SW 1271 (cell line): ENCODE measurements at regions not wholly inside any gene's neighbourhood (a gene's known extent, or its start where the extent isn't known, plus 50 kb on each side); places are given as distances from the start of the nearest gene placed in this dataset.
A peak's percentile ranks its signal among the peaks of the same experiment; 100 is the strongest.

ENCODE experiments used
- DNase-seq, 2 experiments: peaks; one replicate each; lab custom pipeline; 2025; lab: John Stamatoyannopoulos, UW

DNA sequence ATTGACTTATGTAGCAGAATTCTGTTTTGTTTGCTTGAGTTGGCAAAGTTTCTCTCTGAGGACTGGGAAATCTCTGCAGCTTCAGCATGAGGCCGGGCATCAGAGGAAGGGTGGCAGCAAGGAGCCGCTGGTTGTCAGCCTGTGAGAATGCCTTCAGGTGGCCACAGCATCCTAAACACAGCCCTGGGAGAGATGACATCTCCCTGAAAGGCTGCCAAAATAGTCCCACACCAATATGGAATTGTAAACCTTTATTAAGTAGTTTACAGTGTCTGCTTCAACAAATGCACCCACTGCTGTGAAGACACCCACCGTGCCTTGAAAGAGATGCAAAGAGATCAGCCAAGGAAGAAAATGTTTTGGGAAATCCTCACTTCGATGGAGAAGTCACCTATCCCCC, 609.7 kb upstream of the ARRDC4 start:
- DNase-seq = no peak

DNA sequence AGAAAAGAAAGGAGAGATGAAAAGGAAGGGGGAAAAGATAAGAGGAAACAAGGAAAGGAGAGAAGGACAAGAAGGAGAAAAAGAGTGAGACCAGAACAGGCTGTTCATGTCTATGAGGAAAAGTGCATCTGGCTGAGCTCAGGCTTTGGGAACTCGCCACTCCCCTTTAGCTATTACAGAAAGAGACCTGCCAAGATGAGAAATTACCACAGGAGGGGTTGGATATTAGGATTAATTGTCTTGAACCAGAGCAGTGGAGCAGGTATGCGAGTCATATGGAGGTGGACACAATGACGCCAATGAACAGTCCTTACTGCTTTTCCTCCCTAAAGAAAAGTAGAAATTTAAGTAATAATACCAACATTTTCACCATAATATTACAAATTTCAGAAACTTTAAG, 577.0 kb upstream of the ARRDC4 start:
- no peak for DNase-seq

DNA sequence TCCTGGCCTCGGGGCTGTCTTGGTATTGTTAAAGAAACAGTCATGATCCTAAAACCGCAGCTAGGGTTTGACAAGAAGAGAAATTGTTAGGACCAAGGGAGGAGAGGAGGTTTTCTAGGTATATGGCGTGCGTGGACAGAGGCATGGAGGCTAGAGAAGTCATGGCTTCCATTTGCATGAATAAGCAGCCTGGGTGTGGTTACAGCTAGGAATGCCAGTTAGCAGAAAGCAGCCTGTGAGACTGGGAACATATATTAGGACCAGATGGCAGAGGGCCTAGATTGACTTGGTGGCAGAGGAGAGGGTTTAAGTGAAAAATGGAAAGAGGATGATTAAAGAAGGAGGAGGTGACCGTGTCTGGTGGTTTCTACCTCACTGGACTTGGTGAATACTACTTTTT, 573.6 kb upstream of the ARRDC4 start:
- DNase-seq = no peak

DNA sequence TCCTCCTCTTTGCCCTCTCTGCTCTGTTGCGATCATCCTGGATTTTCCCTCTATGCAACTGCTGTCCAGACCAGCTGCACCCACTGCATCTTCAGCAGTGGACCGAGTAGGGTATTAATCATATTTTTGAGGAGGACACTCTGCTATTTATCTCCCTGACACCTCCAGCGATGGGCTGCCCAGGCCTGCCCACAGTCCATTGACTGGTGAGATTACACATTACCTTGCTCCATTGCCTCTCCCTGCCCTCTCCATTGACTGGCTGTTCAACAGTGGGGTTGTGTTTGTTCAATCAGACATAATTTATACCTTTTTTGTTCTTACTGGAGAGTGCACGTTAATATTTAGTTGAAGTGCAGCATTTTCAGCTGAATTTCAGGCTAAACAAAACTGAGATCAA, 559.3 kb upstream of the ARRDC4 start:
- no peak for DNase-seq

DNA sequence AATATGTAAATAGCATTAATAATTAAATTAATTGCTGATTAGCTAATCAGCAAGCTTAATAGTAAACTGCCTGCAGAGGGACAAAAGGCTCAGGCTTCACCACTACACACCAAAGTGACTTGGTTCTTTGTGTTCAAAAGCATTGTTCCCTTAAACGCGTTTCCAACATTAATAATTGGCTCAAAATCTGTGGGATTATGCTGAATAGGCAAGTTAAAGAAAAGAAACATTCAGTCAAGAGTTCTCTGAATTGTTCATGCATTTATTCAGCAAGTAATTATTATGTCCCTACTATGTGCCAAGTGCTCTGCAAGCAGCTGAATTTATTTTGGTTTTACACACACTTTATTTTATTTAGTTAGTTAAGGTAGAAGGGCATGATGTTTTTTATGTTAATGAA, 558.5 kb upstream of the ARRDC4 start:
- no peak for DNase-seq

DNA sequence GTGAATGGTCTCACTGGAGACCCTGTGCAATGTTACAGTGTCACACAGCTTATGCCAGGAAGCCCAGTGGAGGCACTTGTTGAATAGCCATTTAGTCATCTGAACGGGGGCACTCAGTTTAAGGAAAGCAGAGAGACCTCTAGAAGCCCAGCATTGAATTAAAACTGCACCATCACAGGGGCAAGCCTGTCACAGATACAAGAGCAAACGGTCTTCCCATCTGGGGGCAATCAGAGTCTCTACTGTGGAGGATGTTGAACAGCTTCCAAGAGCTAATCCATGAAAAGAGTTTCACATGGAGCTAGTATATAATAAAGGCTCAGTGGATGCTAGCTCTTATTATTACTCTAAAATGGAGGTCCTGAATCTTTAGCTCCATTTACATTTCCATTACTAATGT, 553.7 kb upstream of the ARRDC4 start:
- no peak for DNase-seq

DNA sequence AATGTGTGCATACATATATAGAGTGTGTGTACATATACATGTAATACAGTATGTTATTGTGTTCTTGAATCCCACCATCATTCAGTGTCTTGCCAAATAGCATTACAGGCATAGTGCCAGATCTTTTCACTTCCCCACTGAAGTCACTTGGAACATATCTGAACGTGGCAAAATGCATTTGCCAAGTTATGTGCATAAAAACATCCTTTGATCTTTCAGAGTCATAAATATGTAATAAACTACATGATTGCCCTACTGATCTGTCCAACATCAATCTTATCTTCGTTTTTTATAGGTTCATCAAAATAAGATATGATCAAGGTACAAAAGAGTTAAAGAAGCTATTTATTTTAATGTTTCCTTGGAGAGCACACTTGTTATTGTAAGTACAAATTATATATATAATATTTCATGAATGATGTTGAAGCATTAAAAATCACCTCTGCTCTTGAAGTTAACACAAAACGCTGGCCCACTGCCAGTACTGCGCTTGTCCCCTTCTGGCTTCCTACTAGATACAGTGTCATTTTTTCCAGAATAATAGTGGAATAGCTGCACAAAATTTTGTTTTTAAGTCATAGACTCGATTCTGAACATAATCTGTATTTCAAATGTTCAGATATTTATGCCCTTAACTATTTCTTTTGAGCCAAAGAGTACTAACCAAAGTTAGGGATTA, 549.5 kb upstream of the ARRDC4 start:
- no peak for DNase-seq

DNA sequence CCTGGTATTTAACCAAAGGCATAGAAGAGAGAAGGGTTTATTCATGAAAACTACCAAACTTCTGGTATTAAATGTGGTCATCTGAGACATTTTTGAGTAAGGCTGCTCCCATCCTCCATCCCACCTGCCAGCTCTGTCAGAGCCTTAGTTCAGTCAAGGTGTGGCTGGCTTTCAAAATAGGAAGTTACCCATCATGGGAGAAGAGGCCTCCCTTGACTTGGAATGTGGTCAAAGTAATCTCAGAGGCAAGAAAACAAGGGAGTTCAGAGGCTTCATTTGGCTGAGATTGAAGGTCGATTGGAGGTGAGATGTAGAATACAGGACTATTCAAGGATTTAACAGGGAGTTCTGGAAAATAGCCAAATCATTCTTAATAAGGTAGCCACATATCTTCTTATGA, 540.4 kb upstream of the ARRDC4 start:
- no peak for DNase-seq

DNA sequence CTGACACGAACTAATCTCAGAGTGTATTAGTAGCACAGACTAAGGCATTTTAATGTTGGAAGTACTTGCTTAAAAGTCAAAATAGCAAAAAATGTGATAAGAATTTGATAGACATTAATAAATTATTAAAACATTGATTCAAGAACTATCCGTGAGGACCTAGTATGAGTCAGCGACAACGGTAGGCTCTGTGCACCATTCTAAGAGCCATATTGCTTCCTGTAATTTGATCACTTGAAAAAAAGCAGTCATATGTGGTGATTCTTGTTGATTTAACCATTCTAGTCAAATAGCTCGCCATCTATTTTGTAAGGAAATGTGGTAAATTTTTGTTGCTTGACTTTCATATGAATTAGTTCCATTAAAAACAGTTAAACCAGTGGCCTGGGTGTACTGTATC, 534.9 kb upstream of the ARRDC4 start:
- no peak for DNase-seq

DNA sequence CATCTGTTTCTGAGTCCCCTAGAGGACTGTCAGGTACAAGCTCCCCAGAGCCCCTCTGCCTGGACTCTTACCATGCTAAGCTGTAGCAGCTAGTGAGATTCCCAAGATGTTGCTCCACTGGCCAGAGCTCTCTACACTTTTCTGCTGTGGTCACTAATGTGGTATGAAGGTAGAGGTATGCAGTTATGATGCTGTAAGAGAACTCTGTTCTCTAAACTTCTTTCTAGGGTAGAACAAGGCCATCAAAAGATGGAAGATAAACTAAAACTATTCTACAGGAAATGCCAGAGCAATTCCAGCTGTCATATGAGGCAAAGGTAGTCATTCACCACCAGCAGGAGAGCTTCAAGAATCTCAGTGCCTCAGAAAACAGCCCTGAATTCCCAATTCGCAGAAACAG, 517.4 kb upstream of the ARRDC4 start:
- no peak for DNase-seq

DNA sequence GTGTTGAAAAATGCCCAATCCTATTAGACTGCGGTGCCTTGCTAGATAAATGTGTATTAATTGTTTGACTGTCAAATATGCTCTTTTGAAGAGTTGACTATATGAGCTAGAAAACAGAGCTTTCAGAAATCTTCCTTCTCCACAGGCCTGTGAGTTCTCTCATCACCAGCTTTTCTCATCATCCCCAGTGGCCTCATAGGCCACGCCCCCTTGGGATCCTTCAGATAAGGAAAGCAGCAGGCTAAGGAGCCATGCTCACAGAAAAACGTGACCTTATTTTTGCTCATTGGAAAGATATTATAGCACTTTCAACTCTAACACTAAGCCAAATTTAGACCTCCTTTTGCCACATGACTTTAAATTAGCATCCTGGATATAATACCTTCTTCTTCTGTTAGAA, 514.4 kb upstream of the ARRDC4 start:
- no peak for DNase-seq

DNA sequence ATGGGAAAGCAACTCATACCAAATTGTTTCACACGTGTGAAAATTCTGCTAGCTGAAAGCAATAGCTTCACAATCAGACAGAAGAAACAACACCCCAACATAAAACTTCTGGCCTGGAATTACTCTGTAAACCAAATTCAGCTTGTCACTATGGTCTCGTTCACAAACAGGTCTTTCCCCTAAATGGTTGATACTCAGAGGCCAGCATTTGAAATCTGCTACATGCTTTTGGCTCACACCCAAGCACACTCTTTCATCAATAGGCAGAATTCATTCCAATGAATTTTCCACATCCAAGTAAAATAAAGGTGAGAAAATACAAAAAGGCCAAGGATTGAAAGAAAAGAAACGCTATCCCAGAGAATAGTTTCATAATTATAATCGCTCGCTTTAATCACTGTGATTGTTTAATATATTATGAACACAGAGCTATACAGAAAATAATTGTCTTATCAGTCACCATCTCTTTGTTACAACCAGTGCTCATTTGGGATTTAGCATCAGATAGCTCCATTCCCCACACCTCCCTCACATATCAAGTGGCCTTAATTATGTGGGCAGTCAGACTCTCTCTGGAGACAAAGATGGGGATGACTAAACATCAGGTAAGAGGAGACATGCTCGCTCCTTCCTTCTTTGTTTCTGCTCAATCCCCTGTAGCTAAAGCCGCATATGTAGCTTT, 503.8 kb upstream of the ARRDC4 start:
- DNase-seq = no peak

DNA sequence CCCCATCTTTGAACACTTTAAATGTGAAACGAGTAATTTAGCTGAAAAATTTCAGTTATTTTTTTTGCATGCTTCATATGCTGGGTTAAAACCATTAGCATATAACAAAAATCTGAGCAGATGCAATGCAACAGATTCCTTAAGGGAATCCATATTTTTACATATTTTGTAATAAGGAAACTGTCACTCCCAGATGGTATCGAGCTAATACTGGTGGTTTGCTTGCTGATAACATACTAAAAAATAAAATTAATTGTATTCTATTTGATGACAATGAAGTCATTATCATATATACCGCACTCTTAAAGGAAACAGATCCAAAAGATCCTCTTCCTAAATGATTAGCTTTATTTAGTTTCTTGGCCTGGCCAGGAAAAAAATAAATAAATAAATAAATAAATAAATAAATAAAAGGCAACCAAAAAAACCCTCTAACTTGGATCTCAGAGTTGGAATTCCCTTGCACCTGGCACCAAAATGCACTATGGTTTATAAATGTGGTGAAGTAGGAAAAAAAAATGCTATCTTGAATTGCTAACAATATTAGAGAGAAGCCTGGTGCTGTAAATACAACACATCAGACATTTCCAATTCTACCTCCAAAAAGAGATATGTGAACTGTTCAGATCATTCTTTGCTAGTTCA, 503.2 kb upstream of the ARRDC4 start:
- DNase-seq = no peak

DNA sequence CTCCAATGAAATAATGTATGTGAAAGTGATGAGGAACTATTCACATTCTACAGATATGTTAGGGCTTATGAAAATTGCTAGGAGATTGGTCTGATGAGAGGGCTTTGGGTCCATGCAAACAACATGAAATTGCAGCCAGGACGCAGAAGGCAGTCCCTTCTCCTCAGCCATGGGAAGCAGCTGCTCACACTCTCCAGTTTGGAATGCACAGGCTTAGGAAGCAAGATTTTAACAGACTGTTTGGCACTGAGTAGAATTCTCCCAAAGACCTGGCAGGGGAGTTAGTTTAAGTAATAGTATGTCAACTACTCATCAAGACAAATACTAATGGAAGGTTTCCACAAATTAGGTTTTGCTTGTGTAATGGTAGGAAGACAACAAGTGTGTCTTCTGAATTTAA, 500.7 kb upstream of the ARRDC4 start:
- no peak for DNase-seq

DNA sequence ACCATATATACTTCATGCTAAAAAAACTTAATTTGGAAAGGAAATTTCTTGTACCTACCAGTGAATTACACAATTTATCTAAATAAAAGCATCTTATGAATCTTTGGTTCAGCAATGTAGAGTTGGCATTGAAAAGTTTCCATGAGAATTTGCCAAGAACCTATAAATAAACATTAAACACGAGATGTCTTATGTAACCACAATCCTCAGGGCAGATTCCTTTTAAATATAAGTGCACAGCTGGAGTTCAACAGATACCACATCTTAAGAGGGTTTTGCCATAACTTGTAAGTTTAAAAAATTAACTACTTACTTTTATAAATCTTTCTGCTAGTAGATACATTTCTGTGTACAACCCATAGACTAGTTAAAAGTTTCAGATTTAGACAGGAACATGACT, 499.3 kb upstream of the ARRDC4 start:
- no peak for DNase-seq

DNA sequence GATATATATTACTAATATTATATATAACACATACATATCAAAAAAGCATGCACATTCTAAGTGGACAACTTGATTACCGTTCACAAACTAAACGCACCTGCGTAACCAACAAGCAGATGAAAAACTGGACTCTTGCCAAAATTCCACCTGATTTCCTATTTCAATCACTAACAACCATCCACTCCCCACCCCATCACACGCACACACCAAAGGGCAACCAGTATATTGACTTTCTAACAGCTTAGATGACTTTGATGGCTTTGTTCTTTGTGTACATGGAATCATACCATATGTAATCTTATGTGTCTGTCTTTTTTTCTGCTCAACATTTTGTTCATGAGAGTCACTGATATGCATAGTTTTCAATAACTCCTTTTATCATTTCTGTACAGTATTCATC, 496.8 kb upstream of the ARRDC4 start:
- DNase-seq = no peak

DNA sequence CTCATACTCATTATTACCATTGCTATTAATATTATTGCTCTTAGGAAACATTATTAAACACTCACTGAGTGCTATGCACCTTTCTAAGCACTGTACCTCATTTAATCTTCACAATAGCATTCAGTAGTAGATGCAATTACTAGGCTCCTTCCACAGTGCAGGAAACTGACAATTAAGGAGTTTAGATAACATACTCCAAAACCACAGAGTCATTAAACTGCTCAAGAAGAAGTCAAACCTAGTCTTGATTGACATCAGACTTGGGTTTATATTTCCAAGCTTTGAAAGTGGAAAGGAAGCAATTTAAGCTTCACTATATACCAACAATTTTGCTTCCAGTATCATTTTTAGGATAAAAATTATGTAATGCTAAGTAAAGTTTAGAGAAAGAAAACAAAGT, 490.1 kb upstream of the ARRDC4 start:
- DNase-seq = no peak

DNA sequence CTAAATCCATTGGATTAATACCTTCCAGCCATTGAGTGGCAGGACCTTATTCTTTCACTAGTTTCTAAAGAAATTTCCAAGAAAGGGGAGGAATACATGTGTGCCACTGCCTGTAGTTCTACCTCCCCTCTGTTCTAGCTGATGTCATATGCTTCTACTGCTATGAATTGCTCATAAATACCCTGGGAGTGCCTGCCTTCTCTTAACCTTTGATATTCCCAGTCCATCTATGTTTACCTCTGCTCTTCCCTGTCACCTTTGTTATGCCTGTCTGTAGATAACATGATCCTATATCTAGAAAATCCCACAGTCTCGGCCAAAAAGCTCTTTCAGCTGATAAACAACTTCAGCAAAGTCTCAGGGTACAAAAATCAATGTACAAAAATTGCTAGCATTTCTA, 486.9 kb upstream of the ARRDC4 start:
- no peak for DNase-seq

DNA sequence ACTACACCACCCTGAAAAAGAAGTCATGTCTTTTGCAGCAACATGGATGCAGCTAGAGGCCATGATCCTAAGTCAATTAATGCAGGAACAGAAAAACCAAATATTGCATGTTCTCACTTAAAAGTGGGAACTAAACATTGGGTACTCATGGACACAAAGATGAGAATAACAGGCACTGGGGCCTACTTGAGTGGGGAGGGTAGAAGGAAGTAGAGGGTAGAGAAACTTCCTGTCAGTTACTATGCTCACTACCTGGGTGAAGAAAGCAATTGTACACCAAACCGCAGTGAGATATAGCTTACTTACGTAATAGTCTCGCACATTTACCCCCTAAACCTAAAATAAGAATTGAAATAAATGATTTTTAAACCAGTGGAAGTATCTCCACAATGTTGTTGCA, 480.5 kb upstream of the ARRDC4 start:
- no peak for DNase-seq

DNA sequence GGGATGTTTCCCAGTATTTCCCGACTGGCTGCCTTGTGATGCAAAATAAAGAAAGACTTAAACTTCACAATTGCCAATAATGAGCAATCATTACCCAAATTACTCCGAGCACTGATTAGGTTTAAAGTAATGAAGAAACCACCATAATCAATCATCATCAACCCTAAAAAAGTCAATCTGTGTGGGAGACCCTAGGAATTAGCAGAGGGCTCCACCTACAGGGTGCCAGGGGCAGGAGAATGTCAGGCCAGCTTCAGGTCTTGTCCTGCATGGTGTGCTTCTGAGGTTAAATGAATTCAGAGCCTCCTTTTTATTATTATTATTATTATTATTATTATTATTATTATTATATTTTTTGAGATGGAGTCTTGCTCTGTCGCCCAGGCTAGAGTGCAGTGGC, 478.0 kb upstream of the ARRDC4 start:
- no peak for DNase-seq

DNA sequence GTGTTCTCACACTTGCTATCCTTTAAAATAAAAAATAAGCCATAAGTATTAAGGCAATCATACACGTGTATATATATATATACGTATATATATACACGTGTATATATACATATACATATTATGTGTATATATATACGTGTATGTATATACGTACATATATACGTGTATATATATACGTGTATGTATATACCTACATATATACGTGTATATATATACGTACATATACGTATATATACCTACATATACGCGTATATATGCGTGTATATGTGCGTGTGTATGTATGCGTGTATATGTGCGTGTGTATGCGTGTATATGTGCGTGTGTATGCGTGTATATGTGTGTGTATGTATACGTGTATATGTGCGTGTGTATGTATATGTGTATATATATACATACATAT, 477.3 kb upstream of the ARRDC4 start:
- no peak for DNase-seq

DNA sequence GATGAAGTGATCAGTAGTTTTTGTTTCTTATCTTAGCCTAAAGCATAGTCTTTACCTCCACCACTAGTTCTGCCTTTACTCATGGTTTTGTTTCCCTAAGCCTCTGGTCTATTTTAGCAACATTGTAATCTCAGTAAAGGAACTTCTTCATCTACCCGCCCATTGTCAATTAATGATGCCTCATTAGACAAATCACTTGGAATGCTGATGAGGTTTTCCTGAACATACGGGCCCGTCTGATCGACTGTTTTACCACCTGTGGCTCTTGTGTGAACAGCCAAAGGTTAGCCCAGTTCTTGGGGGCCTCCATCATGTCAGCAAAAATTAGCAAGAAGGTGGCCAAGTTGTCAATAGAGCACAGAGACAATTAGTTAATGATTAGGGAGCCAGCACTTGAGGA, 470.1 kb upstream of the ARRDC4 start:
- no peak for DNase-seq

DNA sequence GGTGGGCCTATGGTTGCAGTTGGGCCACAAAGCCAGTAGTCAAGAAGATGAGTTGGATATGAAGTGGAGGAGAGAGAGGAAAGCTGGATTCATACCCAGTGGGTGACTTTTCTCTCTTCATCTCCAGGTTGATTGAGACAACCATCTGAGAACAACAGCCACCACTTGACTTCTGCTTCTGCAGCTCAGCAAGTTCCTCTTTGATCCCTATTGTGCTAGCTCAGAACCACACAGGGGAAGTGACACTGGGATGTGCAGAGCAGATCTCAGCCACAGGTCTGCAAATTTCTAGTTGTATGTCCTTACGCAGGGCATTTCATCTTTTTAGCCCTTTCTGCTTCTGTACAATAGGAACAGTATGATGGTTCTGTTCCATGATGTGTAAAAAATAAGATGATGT, 459.2 kb upstream of the ARRDC4 start:
- DNase-seq = no peak

DNA sequence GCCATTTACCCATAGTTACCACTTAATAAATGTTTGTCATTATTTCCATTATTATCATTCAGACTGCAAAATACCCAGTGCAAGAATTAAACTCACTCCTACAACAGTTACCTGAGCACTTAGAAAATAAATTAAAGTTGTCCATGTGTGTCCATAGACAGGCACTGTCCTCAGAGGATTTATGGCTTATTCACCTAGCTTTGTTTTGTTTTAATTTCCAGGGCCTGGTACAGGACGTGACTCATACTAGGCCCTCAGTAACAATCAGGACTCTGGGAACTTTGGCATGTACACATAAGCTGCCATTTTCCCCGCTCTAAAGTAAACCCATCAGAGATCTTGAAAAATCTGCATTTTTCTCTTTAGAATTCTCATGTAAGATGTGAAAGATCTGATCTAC, 458.5 kb upstream of the ARRDC4 start:
- peak in 1 of 2 experiments; percentile 64 for DNase-seq
